HUES6 (cell line): ENCODE measurements at regions not wholly inside any gene's neighbourhood (a gene's known extent, or its start where the extent isn't known, plus 50 kb on each side); places are given as distances from the start of the nearest gene placed in this dataset.
"Not testable (repeated sequence)": the region's sequence is repeated elsewhere in the genome, so short reads cannot be mapped to it uniquely, and the experiment has no call there.

Source experiments
- H3K27ac ChIP-seq: 2 replicates; pipeline ENCODE4 v1.7.0; 2013; ENCODE audit warnings: low read depth, mild to moderate bottlenecking, low read length, inconsistent platforms
- H3K27me3 ChIP-seq: 2 replicates; pipeline ENCODE4 v1.6.1; 2013; ENCODE audit warnings: low read length; ENCODE audit not compliant: control insufficient read depth, insufficient read depth
- H3K36me3 ChIP-seq: 2 replicates; pipeline ENCODE4 v1.6.1; 2013; ENCODE audit warnings: low read length; ENCODE audit not compliant: control insufficient read depth, insufficient read depth
- H3K4me1 ChIP-seq: 2 replicates; pipeline ENCODE4 v1.6.1; 2013; ENCODE audit warnings: low read length; ENCODE audit not compliant: control insufficient read depth, insufficient read depth
- H3K4me3 ChIP-seq: 2 replicates; pipeline ENCODE4 v1.5.1; 2013; ENCODE audit warnings: low read depth, low read length
- H3K9ac ChIP-seq: one replicate; pipeline ENCODE4 v1.6.1; 2013; ENCODE audit warnings: mild to moderate bottlenecking, low read length
- H3K9me3 ChIP-seq: 2 replicates; pipeline ENCODE4 v1.6.1; 2013; ENCODE audit warnings: low read depth, low read length; ENCODE audit not compliant: control insufficient read depth, insufficient read depth

GRCh38 chr16:29268348-29268747, 138.2 kb downstream of the NPIPB11 start:
- H3K27me3 ChIP-seq, H3K4me1 ChIP-seq, H3K27ac ChIP-seq: not testable (repeated sequence)

GRCh38 chr16:29267891-29268290, 138.6 kb downstream of the NPIPB11 start:
- H3K27me3 ChIP-seq, H3K4me1 ChIP-seq, H3K9ac ChIP-seq, H3K27ac ChIP-seq, H3K4me3 ChIP-seq, H3K36me3 ChIP-seq, H3K9me3 ChIP-seq: not testable (repeated sequence)

More at GRCh38 chr16:29268348-29268747, 138.2 kb downstream of the NPIPB11 start:
- not testable (repeated sequence) for H3K4me3 ChIP-seq, H3K9me3 ChIP-seq, H3K9ac ChIP-seq, H3K36me3 ChIP-seq

DNA sequence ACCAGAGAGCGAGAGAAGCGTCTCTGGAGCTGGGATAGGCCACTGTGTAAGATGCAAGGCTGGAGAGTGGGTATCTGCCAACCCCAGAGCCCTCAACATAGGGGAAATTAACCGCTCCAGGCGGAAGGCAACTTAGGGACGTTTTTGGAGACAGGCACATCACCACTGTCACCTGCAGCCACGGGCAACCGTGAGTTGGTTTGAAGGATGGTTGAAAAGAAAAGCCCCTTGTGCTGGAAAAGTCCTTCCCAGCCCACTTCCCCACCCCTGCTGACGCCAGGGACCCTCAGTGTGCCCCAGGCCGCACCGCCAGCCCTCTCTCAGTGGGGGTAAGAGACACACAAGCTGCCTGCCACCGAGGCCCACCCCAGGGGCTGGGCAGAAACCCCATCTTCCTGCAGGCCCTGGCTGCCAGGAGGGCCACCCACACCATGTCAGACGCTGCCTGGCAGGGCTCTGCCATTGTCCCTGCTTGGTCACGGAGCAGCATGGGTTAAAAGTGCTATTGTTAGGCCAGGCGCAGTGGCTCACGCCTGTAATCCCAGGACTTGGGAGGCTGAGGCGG, 139.4 kb downstream of the NPIPB11 start:
- not testable (repeated sequence) for H3K36me3 ChIP-seq, H3K27me3 ChIP-seq, H3K9ac ChIP-seq, H3K9me3 ChIP-seq, H3K4me3 ChIP-seq, H3K27ac ChIP-seq, H3K4me1 ChIP-seq

GRCh38 chr16:29266612-29267011, 139.9 kb downstream of the NPIPB11 start:
- not testable (repeated sequence) for H3K4me3 ChIP-seq, H3K36me3 ChIP-seq, H3K4me1 ChIP-seq, H3K9me3 ChIP-seq, H3K27ac ChIP-seq, H3K27me3 ChIP-seq, H3K9ac ChIP-seq

GRCh38 chr16:29265255-29265853, 141.2 kb downstream of the NPIPB11 start:
- H3K9me3 ChIP-seq, H3K27ac ChIP-seq, H3K9ac ChIP-seq, H3K4me1 ChIP-seq, H3K27me3 ChIP-seq, H3K36me3 ChIP-seq, H3K4me3 ChIP-seq: not testable (repeated sequence)

- not testable (repeated sequence) for H3K4me3 ChIP-seq, H3K9me3 ChIP-seq, H3K36me3 ChIP-seq, H3K27ac ChIP-seq, H3K4me1 ChIP-seq, H3K9ac ChIP-seq, H3K27me3 ChIP-seq
Observed at GRCh38 chr16:29264080-29264837, 142.3 kb downstream of the NPIPB11 start.

DNA sequence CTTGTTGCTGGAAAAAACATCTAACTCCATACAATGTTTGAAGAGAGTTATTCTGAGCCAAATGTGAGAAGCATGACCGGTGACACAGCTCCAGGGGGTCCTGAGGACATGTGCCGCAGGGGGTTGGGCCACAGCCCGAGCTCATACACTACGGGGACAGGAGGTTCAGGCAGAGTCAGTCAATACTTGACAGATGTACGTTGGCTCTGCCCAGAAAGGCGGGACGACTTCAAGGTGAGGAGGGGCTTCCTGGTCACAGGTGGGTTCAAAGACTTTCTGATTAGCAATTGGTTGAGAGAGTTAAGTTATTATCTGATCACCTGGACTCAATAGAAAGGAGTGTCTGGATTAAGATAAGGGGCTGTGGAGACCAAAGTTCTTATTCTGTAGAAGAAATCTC, 143.8 kb downstream of the NPIPB11 start:
- not testable (repeated sequence) for H3K9ac ChIP-seq

DNA sequence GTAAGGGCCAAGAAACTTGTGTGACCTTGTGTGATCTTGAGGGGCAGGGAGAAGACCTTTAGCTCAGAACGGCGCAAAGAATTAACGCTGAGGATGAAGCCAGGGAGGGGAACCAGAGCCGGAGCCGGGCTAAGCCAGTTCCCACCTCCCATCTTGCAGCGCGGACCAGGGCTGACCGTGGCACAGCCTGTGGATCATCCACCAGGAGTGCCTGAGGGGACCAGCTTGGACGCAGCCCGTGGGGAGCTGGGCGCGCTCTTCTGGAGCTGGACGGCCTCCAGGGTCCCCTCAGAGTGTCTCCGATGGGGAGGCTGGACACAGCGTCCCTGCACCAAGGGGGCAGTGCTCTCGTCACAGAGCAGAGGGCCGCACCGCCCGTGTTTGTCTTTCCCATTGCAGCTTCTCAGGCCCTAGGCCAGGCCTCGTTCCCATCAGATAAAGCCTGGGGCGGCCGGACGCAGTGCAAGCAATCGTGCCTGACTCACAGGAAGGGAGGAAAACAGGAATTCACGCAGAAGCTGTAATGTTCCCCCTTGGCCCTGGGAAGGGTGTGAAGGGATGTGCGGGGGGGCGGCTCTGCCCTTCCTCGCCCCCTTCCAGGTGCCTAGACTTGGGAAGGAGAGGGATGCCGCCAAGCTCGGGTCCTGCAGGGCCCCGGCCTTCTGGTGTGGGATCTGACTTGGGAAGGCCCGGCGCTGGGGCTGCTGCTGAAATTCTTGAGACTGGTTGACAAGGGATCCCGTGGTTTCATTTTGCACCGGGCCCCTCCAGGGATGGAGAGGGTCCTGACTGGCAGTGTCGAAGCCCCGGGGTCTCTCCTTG, 144.9 kb downstream of the NPIPB11 start:
- not testable (repeated sequence) for H3K27me3 ChIP-seq, H3K9me3 ChIP-seq, H3K36me3 ChIP-seq, H3K27ac ChIP-seq, H3K9ac ChIP-seq, H3K4me1 ChIP-seq, H3K4me3 ChIP-seq

More for the DNA sequence above, 143.8 kb downstream of the NPIPB11 start:
- not testable (repeated sequence) for H3K4me1 ChIP-seq, H3K27ac ChIP-seq, H3K27me3 ChIP-seq, H3K9me3 ChIP-seq, H3K4me3 ChIP-seq, H3K36me3 ChIP-seq

DNA sequence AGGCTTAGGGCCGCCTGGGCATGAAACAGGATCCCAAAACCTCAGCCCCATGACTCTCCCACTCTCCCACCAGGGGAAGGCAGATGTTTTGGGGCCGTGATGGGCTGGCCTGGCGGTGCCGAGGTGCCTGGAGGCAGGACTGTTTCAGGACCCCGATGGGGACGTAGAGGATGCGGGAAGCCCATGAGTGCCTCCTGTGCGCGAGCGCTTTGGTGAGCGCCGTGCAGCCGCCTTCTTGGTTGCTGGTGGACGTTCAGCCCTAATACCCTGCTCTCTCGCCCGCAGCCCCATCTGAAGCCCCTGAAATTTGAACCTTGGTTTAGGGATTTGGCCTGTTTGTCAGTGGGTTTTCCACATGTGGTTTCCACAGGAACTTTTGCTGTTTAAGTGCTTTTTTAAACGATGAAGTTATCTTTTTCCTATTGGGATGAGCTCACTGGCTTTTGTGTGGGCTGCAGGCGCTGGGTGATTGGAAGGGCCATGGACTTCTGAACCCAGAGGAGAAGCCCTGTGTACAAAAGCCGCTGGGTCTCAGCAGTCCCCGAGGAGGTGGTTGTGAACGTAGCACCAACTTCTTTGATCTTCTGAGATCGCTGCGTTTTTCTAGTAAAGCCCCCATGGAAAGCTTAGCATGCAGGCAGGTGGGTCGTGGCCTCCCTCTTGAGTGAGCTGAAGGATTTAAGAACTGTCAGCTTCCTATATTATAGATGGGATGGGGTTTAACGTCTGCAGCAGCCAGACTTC, 145.7 kb downstream of the NPIPB11 start:
- H3K27me3 ChIP-seq, H3K9me3 ChIP-seq, H3K9ac ChIP-seq, H3K4me3 ChIP-seq, H3K4me1 ChIP-seq, H3K36me3 ChIP-seq, H3K27ac ChIP-seq: not testable (repeated sequence)

- not testable (repeated sequence) for H3K36me3 ChIP-seq, H3K27ac ChIP-seq, H3K27me3 ChIP-seq, H3K4me3 ChIP-seq, H3K9ac ChIP-seq, H3K4me1 ChIP-seq, H3K9me3 ChIP-seq
Observed at GRCh38 chr16:29259635-29260457, 146.7 kb downstream of the NPIPB11 start.
